Hematopoietic multipotent progenitor cell treated with erythropoietin and hydrocortisone succinate and interleukin-3 and kit ligand, for 17 days (in vitro differentiated cells): ENCODE measurements at regions not wholly inside any gene's neighbourhood (a gene's known extent, or its start where the extent isn't known, plus 50 kb on each side); places are given as distances from the start of the nearest gene placed in this dataset.

Experiments used
- DNase-seq: peaks from one replicate; pipeline ENCODE4 v3.0.0-alpha.2; 2015; ENCODE audit warnings: low spot score

DNA sequence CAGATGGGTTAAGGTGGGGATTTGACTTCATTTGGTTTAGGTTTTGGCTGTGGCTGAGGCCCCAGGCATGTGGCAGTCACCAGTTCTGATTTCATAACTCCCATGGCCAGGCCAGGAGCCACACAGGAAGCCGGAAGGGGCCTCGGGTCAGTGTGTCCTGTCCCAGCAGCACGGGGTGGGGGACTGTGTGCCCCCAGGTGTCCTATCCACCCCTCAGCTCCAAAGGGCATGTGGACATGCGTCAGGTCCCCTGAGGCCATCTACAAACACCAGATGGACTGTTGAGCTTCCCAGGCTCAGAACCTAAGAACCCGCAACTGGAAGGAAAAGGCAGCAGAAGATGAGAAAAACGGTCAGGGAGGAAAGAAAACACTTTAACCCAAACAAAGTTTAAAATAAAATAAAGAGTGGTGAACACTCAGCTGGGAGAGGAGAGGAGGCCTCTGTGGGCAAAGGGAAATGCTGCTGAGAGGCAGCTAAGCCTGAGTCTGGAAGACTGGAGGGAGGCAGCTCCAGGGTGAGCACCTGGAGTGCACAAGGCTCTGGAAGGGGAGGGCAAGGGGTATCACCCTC, 260.8 kb downstream of the AUH start:
- no peak for DNase-seq

GRCh38 chr9:91101611-91102168, 260.0 kb downstream of the AUH start:
- no peak for DNase-seq

DNA sequence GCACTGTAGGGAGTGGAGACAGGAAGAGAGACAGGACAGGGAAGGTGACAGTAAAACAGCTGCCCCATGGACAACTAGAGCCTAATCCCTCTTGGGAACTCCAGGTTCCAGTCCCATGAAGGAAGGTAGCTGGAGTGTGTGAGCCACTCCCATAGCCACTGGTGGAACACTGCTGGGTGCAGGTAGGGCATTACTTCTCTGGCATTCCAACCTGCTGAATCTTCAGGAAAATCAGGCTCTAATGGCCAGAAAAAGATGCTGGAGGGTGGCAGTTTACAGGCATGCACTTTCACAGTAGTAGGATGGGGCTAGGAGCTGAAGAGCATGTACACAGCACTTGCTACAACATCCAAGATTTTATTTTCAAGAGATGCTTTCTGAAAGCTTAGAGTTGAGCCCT, 259.4 kb downstream of the AUH start:
- DNase-seq = no peak

- DNase-seq = no peak
These were observed 257.8 kb downstream of the AUH start for GRCh38 chr9:91103931-91104330.

DNA sequence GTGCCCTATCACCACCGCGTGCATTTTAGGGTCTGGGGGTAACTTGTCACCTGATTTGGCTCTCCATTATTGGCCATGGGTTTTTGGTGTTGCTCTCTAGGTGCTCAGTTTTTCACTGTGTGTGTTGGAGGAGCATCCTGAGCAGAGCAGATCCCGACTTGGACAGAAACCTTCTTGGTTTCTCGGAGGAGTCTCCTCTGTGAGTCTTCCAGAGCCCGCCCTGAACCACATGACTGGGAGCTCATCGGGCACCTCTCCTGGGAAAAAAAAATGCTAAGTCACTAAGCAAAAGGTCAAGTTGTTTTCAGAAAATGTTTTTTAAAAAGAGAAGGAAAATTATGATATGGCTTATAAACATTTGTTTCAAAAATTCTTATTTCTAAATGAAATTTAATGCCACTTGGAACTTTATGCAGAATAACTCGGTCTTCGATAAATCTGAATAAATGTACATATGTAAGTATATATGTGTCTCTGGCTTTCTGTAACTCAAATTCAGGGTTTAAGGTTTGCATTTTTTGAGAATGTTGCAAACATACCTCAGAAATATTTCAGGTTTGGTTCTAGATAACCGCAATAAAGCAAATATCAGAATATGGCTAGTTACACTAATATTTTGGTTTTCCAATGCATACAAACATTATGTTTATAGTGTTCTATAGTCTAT, 255.2 kb downstream of the AUH start:
- DNase-seq = no peak

GRCh38 chr9:91111226-91111625, 250.5 kb downstream of the AUH start:
- DNase-seq = no peak

DNA sequence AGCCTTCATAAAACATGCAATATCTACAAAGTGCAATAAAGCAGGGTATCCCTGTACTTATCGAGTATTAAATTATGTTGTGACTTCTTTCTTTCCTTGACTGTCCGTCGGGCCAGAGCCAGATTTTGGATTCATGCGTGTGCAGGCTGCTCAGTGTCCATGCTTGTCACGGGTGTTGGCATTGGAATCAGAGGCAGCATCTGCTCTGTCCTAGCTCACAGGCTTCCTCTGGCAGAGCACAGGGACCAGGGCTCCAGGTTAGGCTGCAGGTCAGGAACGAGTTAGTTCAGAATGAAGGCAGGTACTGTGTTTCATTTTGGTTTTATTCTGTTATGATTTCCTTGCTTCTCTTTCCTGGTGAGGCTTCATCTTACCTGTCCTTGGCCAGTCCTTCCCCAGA, 249.8 kb downstream of the AUH start:
- no peak for DNase-seq

DNA sequence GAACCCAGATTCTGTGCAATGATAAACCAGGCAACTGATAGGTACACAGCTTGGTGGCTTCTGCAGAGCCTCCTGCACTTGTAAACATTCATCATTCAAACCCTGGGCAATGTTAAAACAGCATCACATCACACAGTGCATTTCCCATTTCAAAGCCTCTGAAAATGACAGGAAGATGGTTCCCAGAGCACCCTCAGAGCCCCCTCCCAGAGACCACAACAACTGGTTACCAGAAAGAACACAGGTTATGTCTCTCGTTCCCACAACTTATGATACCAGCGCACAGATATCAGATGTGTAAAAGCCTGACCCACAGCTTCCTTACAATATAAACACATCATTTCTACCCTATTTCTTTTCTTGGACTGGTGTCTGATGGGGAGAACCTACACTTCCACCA, 248.7 kb downstream of the AUH start:
- DNase-seq = no peak

- DNase-seq = no peak
These were observed 247.3 kb downstream of the AUH start for GRCh38 chr9:91114450-91114849.

DNA sequence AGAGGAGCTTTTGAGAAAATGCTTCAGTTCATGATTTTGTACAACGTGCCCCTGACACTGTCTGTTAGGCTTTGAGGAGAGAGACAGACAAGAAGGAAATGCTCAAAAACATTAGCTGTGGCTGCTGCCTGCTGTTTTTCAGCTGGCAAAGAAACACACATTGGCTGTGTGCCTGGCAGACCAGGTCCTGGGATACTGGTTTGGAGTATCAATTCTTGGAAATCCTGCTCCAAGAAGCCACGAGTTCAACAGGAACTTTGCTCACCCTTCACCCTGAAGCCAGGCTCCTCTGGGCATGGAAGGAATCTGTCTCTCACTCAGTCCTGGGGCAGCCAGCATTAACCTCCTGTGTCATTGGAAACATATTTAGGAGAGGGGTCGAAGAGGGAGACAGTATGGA, 245.5 kb downstream of the AUH start:
- DNase-seq = no peak

DNA sequence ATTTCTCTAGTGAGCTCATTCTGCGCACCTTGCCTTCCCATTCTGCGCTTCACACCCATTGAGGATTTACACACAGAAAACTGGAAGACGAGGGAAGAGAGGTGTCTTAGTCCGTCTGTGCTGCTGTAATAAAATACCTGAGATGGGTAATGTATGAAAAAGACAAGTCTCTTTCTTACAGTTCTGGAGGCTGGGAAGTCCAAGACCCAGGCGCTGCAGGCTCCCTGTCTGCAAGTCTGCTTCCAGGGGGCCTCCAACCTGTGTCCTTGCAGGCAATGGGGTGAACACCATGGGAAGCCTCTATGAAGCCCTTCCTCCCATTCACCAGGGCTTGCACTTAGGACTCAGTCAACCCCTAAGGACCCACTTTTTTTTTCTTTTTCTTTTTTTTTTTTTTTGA, 245.0 kb downstream of the AUH start:
- no peak for DNase-seq

GRCh38 chr9:91117474-91117891, 244.2 kb downstream of the AUH start:
- no peak for DNase-seq

GRCh38 chr9:91117959-91118703, 243.6 kb downstream of the AUH start:
- no peak for DNase-seq

DNA sequence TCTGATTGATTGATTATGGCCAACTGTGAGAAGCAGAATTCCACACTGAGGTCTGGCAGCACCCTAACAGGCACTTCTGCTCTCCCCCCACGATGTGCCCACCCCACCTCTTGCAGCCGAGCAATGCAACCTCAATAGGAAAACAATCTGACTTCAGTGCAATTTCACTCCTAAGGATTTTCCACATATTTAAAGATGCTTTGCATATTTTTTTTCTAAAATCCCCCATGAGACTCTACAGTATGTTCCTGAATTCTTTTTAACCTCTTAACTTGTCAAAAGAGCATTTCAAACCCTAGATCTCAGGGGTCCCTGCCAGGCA, 243.1 kb downstream of the AUH start:
- DNase-seq = no peak

- no peak for DNase-seq
These were observed 242.6 kb downstream of the AUH start for GRCh38 chr9:91119142-91119541.

- DNase-seq = no peak
These were observed 242.0 kb downstream of the AUH start for GRCh38 chr9:91119679-91120078.

- no peak for DNase-seq
These were observed 241.5 kb downstream of the AUH start for GRCh38 chr9:91120200-91120599.

DNA sequence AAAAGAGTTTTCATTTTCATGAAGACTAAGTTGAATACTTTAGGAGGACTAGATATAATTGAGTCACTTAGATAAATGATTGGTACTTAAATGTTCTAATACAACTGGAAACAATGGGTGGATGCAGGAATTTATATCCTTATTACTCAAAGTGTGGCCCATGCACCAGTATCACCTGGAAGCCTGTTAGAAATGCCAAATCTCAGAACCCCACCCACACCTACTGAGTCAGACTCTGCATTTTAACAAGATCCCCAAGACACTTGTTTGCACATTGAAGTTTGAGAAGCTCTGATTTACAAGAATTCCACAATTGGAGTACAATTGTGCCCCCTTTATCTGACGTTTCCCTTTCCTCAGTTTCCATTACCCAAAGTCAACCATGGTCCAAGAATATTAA, 239.0 kb downstream of the AUH start:
- DNase-seq = no peak

DNA sequence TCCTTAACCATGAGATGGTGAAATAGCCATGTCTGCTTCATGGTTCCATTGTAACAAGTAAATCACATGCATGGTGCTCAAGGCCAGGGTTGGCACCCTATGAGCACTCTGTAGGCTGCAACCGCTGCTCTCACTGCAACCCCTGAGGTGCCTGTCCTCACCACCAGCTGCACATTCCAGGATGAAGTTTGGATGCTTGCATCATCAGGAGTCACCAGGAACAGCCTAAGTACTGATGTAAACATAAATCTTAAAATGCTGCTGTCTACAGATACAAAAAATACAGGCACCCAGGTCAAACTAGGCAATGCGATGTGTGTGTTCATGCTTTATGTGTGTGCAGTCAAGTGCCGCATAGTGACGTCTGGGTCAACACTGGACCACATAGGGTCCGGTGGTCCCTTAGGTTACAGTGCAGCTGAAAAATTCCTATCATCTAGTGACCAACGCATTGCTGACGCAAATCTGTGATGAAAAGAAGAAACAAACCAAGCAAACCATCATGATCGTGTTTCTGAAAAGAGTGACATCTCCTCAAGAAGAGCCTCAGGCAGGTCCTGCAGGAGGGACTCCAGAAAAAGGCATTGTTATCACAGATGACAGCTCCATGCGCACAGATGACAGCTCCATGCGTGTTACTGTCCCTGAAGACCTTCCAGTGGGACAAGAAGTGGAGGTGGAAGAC, 234.8 kb downstream of the AUH start:
- DNase-seq = no peak

DNA sequence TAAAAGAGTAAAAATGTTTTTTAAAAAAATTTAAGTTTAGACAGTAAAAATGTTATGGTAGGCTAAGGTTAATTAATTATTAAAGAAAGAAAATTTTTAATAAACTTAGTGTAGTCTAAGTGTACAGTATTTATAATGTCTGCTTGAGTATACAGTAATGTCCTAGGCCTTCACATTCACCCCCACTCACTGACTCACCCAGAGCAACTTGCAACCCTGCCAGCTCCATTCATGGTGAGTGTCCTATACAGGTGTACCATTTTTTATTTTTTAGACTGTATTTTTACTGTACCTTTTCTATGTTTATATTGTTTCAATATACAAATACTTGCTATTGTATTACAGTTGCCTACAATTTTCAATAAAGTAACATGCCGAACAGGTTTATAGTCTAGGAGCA, 234.1 kb downstream of the AUH start:
- DNase-seq = no peak

DNA sequence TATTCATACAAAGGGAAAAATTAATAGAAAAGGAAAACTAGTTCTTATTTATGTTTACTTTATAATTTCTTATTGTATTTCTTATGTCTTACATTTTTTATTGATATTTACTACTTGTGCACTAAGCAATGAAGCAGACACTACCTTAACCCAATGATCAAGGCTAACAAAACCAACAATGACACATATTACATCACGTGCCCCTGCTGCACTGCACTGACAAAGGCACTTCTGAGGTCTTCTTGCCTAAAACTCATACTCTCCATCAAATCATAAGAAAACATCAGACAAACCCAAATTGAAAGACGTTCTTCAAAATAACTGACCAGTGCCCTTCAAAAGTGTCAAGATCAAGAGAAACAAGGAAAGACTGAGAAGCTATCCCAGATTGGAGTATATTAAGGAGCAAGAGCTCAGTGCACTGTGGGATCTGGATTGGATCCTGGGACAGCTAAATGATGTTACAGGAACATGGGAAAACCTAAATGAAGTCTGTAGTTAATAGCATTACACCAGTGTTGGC, 230.9 kb downstream of the AUH start:
- no peak for DNase-seq

DNA sequence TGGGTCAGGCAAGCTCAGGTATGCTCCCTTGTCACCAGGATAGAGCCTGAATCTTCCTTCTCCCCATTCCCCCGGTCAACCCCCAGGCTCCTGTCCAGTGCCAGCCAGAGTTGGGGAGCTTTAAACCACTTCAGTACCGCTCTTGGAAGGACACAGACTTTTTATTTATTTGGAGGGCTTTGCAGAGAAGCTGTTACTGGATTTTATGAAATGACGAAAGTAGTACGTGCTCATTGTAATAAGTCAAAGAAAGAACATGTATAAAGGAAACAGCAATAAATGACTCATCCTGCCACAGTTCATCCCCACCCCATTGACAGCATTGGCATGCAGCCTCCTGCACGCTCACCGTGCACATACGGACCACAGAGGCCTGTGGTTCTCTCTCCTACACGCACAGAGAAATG, 230.3 kb downstream of the AUH start:
- no peak for DNase-seq
